H1 (cell line): ENCODE measurements at regions not wholly inside any gene's neighbourhood (a gene's known extent, or its start where the extent isn't known, plus 50 kb on each side); places are given as distances from the start of the nearest gene placed in this dataset.

Experiments
- CTCF ChIA-PET: fragments of 300-600 bp; sonication (Branson Sonifier 250); formaldehyde crosslinking; loops from one replicate; lab custom pipeline; 2021; ENCODE audit not compliant: partially characterized antibody; lab: Charles Lee
- POLR2A ChIA-PET: fragments of 300-600 bp; sonication (Branson Sonifier 250); formaldehyde crosslinking; loops from one replicate; lab custom pipeline; 2021; ENCODE audit warnings: inconsistent platforms; ENCODE audit not compliant: partially characterized antibody; lab: Charles Lee
- DNase-seq, 2 experiments: peaks; one replicate each; pipeline versions ENCODE4 v3.0.0 to v3.0.0-alpha.2; 2010 to 2022; ENCODE audit warnings: low spot score in 2 of 2, low read depth in 1 of 2, mixed read lengths in 1 of 2
- FAIRE-seq: peaks from 2 replicates; lab custom pipeline; 2011; peaks lifted over from hg19 to GRCh38; lab: Jason Lieb, UNC
- H2AFZ ChIP-seq: 2 replicates; pipeline ENCODE4 v1.8.1; 2012; ENCODE audit warnings: low read length, inconsistent platforms
- H2AK5ac ChIP-seq: 2 replicates; pipeline ENCODE4 v1.6.1; 2013; ENCODE audit warnings: low read depth, low read length
- H2BK120ac ChIP-seq: replicated peaks from 2 replicates; pipeline ENCODE3; 2013; ENCODE audit warnings: low read depth, low read length, inconsistent platforms
- H2BK12ac ChIP-seq: 2 replicates; pipeline ENCODE4 v1.6.1; 2013; ENCODE audit warnings: low read depth, low read length
- H2BK15ac ChIP-seq: 2 replicates; pipeline ENCODE4 v1.6.1; 2013; ENCODE audit warnings: low read length
- H2BK20ac ChIP-seq: 2 replicates; pipeline ENCODE4 v1.6.1; 2013; ENCODE audit warnings: low read length
- H2BK5ac ChIP-seq: 2 replicates; pipeline ENCODE4 v1.6.1; 2013; ENCODE audit warnings: low read depth, low read length
- H3K14ac ChIP-seq: 2 replicates; pipeline ENCODE4 v1.6.1; 2013; ENCODE audit warnings: inconsistent platforms; ENCODE audit not compliant: insufficient read length
- H3K18ac ChIP-seq: 2 replicates; pipeline ENCODE4 v1.6.1; 2013; ENCODE audit warnings: low read length; ENCODE audit errors: extremely low read depth
- H3K23ac ChIP-seq: 2 replicates; pipeline ENCODE4 v1.6.1; 2013; ENCODE audit warnings: inconsistent platforms; ENCODE audit not compliant: insufficient read length
- H3K23me2 ChIP-seq: 2 replicates; pipeline ENCODE4 v1.6.1; 2013; ENCODE audit warnings: low read depth, low read length
- H3K27ac ChIP-seq: 2 replicates; pipeline ENCODE4 v1.6.1; 2011; ENCODE audit warnings: low read depth, low read length, inconsistent platforms
- H3K27me3 ChIP-seq, 4 experiments: replicated peaks in 1 of 4; 1 replicate in 1 of 4; 2 replicates in 3 of 4; pipeline versions ENCODE4 v1.6.1 to v1.8.1; 2011 to 2013; ENCODE audit warnings: low read length in 3 of 4, mild to moderate bottlenecking in 3 of 4, inconsistent platforms in 2 of 4, mixed read lengths in 2 of 4, moderate library complexity in 1 of 4; ENCODE audit not compliant: control insufficient read depth in 3 of 4, insufficient read depth in 3 of 4; ENCODE audit errors: extremely low read depth in 1 of 4
- H3K36me3 ChIP-seq, 4 experiments: 2 replicates each; pipeline versions ENCODE4 v1.6.1 to v1.8.1; 2011 to 2013; ENCODE audit warnings: mild to moderate bottlenecking in 4 of 4, low read length in 3 of 4, moderate library complexity in 2 of 4, control low read depth in 1 of 4, inconsistent platforms in 1 of 4; ENCODE audit not compliant: insufficient read depth in 4 of 4, control insufficient read depth in 2 of 4
- H3K4ac ChIP-seq: replicated peaks from 2 replicates; pipeline ENCODE3; 2013; ENCODE audit warnings: low read length, low read depth, mixed read lengths, inconsistent platforms; ENCODE audit not compliant: insufficient read length
- H3K4me1 ChIP-seq, 4 experiments: replicated peaks in 1 of 4; 1 replicate in 1 of 4; 2 replicates in 3 of 4; pipeline versions ENCODE4 v1.6.1 to v1.8.1; 2011 to 2013; ENCODE audit warnings: low read length in 3 of 4, inconsistent platforms in 2 of 4, mixed read lengths in 1 of 4; ENCODE audit not compliant: insufficient read depth in 4 of 4, control insufficient read depth in 3 of 4
- H3K4me2 ChIP-seq, 2 experiments: 2 replicates each; pipeline versions ENCODE4 v1.6.1 to v1.8.1; 2011 to 2013; ENCODE audit warnings: low read depth in 2 of 2, low read length in 2 of 2, control low read depth in 1 of 2, inconsistent platforms in 1 of 2, mild to moderate bottlenecking in 1 of 2; ENCODE audit not compliant: insufficient read depth in 1 of 2
- H3K4me3 ChIP-seq, 4 experiments: fragments of 200-600, 300-600 bp in 1 of 4; sonication (generic), shearing (Covaris generic), sonication (Bioruptor Twin) in 1 of 4; 2 replicates each; pipeline versions ENCODE4 v1.5.1 to v1.8.1; 2011 to 2016; ENCODE audit warnings: low read length in 4 of 4, low read depth in 3 of 4, control low read depth in 2 of 4, inconsistent platforms in 2 of 4, mild to moderate bottlenecking in 2 of 4, mixed read lengths in 1 of 4, moderate library complexity in 1 of 4; ENCODE audit not compliant: insufficient read depth in 2 of 4; ENCODE audit errors: extremely low read depth in 1 of 4
- H3K56ac ChIP-seq: replicated peaks from 2 replicates; pipeline ENCODE3; 2013; ENCODE audit warnings: low read depth, mild to moderate bottlenecking, mixed read lengths, low read length, inconsistent platforms; ENCODE audit not compliant: insufficient read length
- H3K79me1 ChIP-seq: 2 replicates; pipeline ENCODE4 v1.6.1; 2013; ENCODE audit warnings: low read depth, low read length, control low read depth
- H3K79me2 ChIP-seq, 2 experiments: 2 replicates each; pipeline versions ENCODE4 v1.6.1 to v1.8.1; 2012 to 2013; ENCODE audit warnings: low read length in 2 of 2, mild to moderate bottlenecking in 2 of 2, inconsistent platforms in 1 of 2; ENCODE audit not compliant: insufficient read depth in 2 of 2, control insufficient read depth in 1 of 2
- H3K9ac ChIP-seq, 4 experiments: replicated peaks in 1 of 4; 1 replicate in 1 of 4; 2 replicates in 3 of 4; pipeline versions ENCODE4 v1.6.1 to v1.8.1; 2011 to 2013; ENCODE audit warnings: low read depth in 3 of 4, low read length in 3 of 4, control low read depth in 2 of 4, mild to moderate bottlenecking in 2 of 4, moderate library complexity in 2 of 4, inconsistent platforms in 1 of 4; ENCODE audit errors: extremely low read depth in 1 of 4
- H3K9me3 ChIP-seq, 2 experiments: 2 replicates each; pipeline versions ENCODE4 v1.6.1 to v1.8.1; 2012 to 2013; ENCODE audit warnings: mild to moderate bottlenecking in 2 of 2, moderate library complexity in 2 of 2, control low read depth in 1 of 2, inconsistent platforms in 1 of 2, low read depth in 1 of 2, low read length in 1 of 2, mixed read lengths in 1 of 2; ENCODE audit not compliant: insufficient read depth in 2 of 2
- H4K20me1 ChIP-seq, 2 experiments: replicated peaks in 1 of 2; 2 replicates each; pipeline versions ENCODE3 to v1.8.1; 2011 to 2013; ENCODE audit warnings: inconsistent platforms in 2 of 2, low read length in 2 of 2, mild to moderate bottlenecking in 1 of 2; ENCODE audit not compliant: insufficient read depth in 2 of 2, control insufficient read depth in 1 of 2
- H4K5ac ChIP-seq: 2 replicates; pipeline ENCODE4 v1.6.1; 2013; ENCODE audit warnings: low read length, low read depth, mixed read lengths, inconsistent platforms; ENCODE audit not compliant: insufficient read length
- H4K8ac ChIP-seq: 2 replicates; pipeline ENCODE4 v1.8.0; 2013; ENCODE audit warnings: mild to moderate bottlenecking, moderate library complexity, low read length, inconsistent platforms; ENCODE audit not compliant: insufficient read depth; ENCODE audit errors: extremely low read depth
- H4K91ac ChIP-seq: replicated peaks from 2 replicates; pipeline ENCODE3; 2013; ENCODE audit warnings: low read length, mixed read lengths, inconsistent platforms; ENCODE audit not compliant: insufficient read length
- BCL11A ChIP-seq, 2 experiments: IDR thresholded peaks; one replicate each; pipeline ENCODE4 v1.6.1; 2011; ENCODE audit warnings: low read depth in 2 of 2, low read length in 2 of 2, mild to moderate bottlenecking in 2 of 2
- BRCA1 ChIP-seq: IDR thresholded peaks from 2 replicates; pipeline ENCODE4 v1.6.1; 2012; ENCODE audit warnings: low read depth, low read length, improper control_type of control experiment
- CBX8 ChIP-seq: fragments of 300-800, 300-1000 bp; sonication (generic); IDR thresholded peaks from 2 replicates; pipeline ENCODE4 v1.7.1; 2016; ENCODE audit warnings: low read depth, low read length, borderline replicate concordance
- CEBPB ChIP-seq: IDR thresholded peaks from 2 replicates; pipeline ENCODE4 v1.6.1; 2012; ENCODE audit warnings: low read depth, low read length
- EP300 ChIP-seq, 2 experiments: IDR thresholded peaks; 1 replicate in 1 of 2; 2 replicates in 1 of 2; pipeline ENCODE4 v1.6.1; 2011 to 2012; ENCODE audit warnings: low read depth in 2 of 2, low read length in 2 of 2, mild to moderate bottlenecking in 2 of 2, borderline replicate concordance in 1 of 2, inconsistent platforms in 1 of 2, moderate library complexity in 1 of 2
- GABPA ChIP-seq: IDR thresholded peaks from 2 replicates; pipeline ENCODE4 v1.6.1; 2011; ENCODE audit warnings: mild to moderate bottlenecking, low read length, moderate library complexity, borderline replicate concordance; ENCODE audit not compliant: insufficient read depth
- GTF2F1 ChIP-seq: IDR thresholded peaks from 2 replicates; pipeline ENCODE4 v1.6.1; 2012; ENCODE audit warnings: low read depth, low read length, improper control_type of control experiment, borderline replicate concordance
- JUND ChIP-seq: IDR thresholded peaks from 2 replicates; pipeline ENCODE4 v1.6.1; 2011; ENCODE audit warnings: mild to moderate bottlenecking, improper control_type of control experiment, low read length
- MAFK ChIP-seq: IDR thresholded peaks from 2 replicates; pipeline ENCODE4 v1.6.1; 2012; ENCODE audit warnings: low read depth, mild to moderate bottlenecking, improper control_type of control experiment, low read length
- POLR2A ChIP-seq, 2 experiments: IDR thresholded peaks; 1 replicate in 1 of 2; 2 replicates in 1 of 2; pipeline ENCODE4 v1.6.1; 2011; ENCODE audit warnings: low read depth in 2 of 2, low read length in 2 of 2, mild to moderate bottlenecking in 2 of 2; ENCODE audit errors: control extremely low read depth in 1 of 2
- POLR2AphosphoS5 ChIP-seq: IDR thresholded peaks from 2 replicates; pipeline ENCODE4 v1.6.1; 2011; ENCODE audit warnings: low read depth, low read length
- SIN3A ChIP-seq, 2 experiments: IDR thresholded peaks in 1 of 2; conservative IDR thresholded peaks in 1 of 2; 2 replicates each; pipeline ENCODE4 v1.6.1; 2011 to 2012; ENCODE audit warnings: low read length in 2 of 2, improper control_type of control experiment in 1 of 2, low read depth in 1 of 2, mild to moderate bottlenecking in 1 of 2
- SP4 ChIP-seq: IDR thresholded peaks from 2 replicates; pipeline ENCODE4 v1.6.1; 2012; ENCODE audit warnings: low read length, inconsistent platforms
- SRF ChIP-seq: IDR thresholded peaks from 2 replicates; pipeline ENCODE4 v1.6.1; 2011; ENCODE audit warnings: mild to moderate bottlenecking, low read depth, low read length, moderate library complexity
- SUZ12 ChIP-seq: fragments of 200-600 bp; sonication (generic); IDR thresholded peaks from 2 replicates; pipeline ENCODE4 v1.6.1; 2012; ENCODE audit warnings: mild to moderate bottlenecking, inconsistent platforms, low read length, moderate library complexity, mixed read lengths
- WGBS, 2 experiments: shearing (Covaris generic) in 1 of 2; methylation state at CpG; one replicate each; pipeline versions ENCODE4 v1.1.6 to v1.1.7; 2013 to 2015; ENCODE audit warnings: low lambda C conversion rate in 2 of 2, mixed read lengths in 2 of 2, inconsistent platforms in 1 of 2, low coverage in 1 of 2, missing lambda C conversion rate in 1 of 2; ENCODE audit not compliant: insufficient replicate concordance in 2 of 2, insufficient coverage in 1 of 2, insufficient read length in 1 of 2; ENCODE audit errors: extremely low coverage in 1 of 2, missing lambda C conversion rate in 1 of 2; 5-methylcytosine and 5-hydroxymethylcytosine counted together
- TF ChIP-seq, protein P1 (sequence below): IDR thresholded peaks from 2 replicates; pipeline ENCODE4 v1.6.1; 2012; ENCODE audit warnings: inconsistent platforms

DNA sequence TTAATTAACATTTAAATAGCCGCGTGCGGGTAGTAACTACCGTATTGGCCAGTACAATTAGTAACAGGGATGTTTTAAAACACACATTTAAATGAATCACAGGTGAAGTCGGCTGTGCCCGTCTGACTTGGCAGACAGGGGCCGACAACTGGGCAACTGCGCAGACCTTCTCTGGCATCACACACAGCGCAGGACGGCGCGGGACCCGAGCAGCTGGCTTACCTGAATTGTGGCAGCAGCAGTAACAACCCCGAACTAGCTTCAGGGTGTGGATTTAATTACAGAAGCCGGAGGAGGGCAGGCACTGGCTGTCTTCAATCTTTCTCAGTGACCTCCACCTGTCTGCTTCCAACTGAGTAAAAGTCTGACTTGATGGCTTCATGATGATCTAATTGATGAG, 91.7 kb downstream of the DACT2 start:
- Histone ChIP-seq H3K9me3 (no peaks in the 10 kb centered on the region), H2BK15ac (no peak overlapping the region), H2AFZ (no peak overlapping the region), H3K27ac (no peak overlapping the region), H4K5ac (no peak overlapping the region), H3K18ac (no peak overlapping the region), H4K8ac (no peak overlapping the region), H2BK20ac (no peak overlapping the region), H3K23me2 (no peaks in the 10 kb centered on the region), H2BK12ac (no peak overlapping the region), H3K4me1 (peaks cover 5 to 25% (median 11%) of the 10 kb centered on the region in 4 experiments), H3K23ac (no peak overlapping the region), H3K14ac (no peak overlapping the region), H3K27me3 (no peaks in the 10 kb centered on the region; a peak in 1 of 7 replicates), H3K4ac (no peak overlapping the region), H3K9ac (no peak overlapping the region), H3K4me3 (no peak overlapping the region), H2AK5ac (no peak overlapping the region), H3K79me2 (no peaks in the 10 kb centered on the region), H3K56ac (no peak overlapping the region), H4K20me1 (no peaks in the 10 kb centered on the region), H3K79me1 (no peaks in the 10 kb centered on the region), H2BK120ac (no peak overlapping the region), H4K91ac (no peak overlapping the region), H3K4me2 (no peak overlapping the region), H2BK5ac (no peak overlapping the region; the same call in 1 of the 2 replicates), H3K36me3 (no peaks in the 10 kb centered on the region)
- ChIA-PET POLR2A (no interaction called here), CTCF (no interaction called here)
- no peak for FAIRE-seq
- no peak for DNase-seq
- 83% methylated on average over 15 of the region's 15 CpGs; no CpG with 5 or more reads in 1 of the 2 experiments for WGBS, 2 experiments
- no peak for TF ChIP-seq POLR2A (IDR thresholded peaks at IDR 0.05; ENCODE audit: control extremely low read depth in 1 of 2, low read depth in 2 of 2, low read length in 2 of 2)
- no peak for TF ChIP-seq EP300 (IDR thresholded peaks at IDR 0.05; ENCODE audit: borderline replicate concordance in 1 of 2, low read depth in 2 of 2, low read length in 2 of 2)
- no peak for TF ChIP-seq CBX8
- TF ChIP-seq SIN3A (conservative IDR thresholded peaks at IDR 0.05 in 1 of 2, IDR thresholded peaks at IDR 0.05 in 1 of 2; ENCODE audit: low read depth in 1 of 2, low read length in 2 of 2): no peak
- no peak for TF ChIP-seq POLR2AphosphoS5
- TF ChIP-seq BCL11A (IDR thresholded peaks at IDR 0.05; ENCODE audit: low read depth in 2 of 2, low read length in 2 of 2): no peak
- TF ChIP-seq GTF2F1: no peak
- TF ChIP-seq, protein P1, sequence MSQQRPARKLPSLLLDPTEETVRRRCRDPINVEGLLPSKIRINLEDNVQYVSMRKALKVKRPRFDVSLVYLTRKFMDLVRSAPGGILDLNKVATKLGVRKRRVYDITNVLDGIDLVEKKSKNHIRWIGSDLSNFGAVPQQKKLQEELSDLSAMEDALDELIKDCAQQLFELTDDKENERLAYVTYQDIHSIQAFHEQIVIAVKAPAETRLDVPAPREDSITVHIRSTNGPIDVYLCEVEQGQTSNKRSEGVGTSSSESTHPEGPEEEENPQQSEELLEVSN: no peak
- no peak for TF ChIP-seq SRF
- no peak for TF ChIP-seq SP4
- no peak for TF ChIP-seq GABPA
- TF ChIP-seq JUND: no peak
- no peak for TF ChIP-seq SUZ12
- no peak for TF ChIP-seq MAFK
- TF ChIP-seq CEBPB: no peak
- TF ChIP-seq BRCA1: no peak
